ENCODE measurements at regions not wholly inside any gene's neighbourhood (a gene's known extent, or its start where the extent isn't known, plus 50 kb on each side); places are given as distances from the start of the nearest gene placed in this dataset.

DNA sequence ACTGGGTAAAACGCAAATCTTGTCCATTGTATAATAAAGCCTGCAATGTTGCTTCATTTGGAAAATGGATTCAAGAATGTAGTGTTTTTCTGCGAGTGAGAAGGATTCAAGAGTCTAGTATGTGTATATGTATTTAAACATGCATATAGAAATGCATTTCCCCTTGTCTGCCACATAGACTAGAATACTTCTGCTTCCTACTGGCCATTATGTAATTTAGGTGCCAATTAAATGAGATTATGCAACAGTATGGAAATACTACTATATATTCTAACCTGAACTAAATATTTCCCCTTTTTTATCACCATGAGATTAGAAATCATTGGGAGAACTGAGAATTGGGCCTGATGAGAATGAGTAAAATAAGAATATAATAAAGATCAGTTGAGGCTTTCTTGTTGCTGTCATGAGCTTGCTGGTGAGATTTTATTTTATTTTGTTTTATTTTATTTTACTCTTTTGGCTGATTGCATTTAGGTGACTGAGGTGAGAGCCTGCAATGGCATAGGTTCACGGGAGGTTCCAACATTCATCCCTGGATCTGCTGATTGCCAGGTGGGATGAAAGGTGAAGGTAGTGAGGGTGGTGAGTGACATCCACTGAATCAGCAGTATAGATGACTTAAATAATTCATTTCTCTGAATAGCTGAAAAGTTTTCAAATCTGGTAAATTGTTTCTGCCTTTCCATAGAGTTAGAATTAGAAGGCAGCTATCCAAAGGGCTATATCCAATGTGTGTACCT is 95.6 kb upstream of the SLC4A4 start:
- H3K36me3 ChIP-seq (ENCODE audit: control insufficient read depth in 2 of 2, insufficient read depth in 2 of 2, low read length in 1 of 2) = no peaks in the 10 kb centered on the region
- H3K9me3 ChIP-seq (ENCODE audit: control insufficient read depth in 2 of 2, insufficient read depth in 1 of 2, low read depth in 1 of 2, low read length in 1 of 2) = no peaks in the 10 kb centered on the region
- no peaks in the 10 kb centered on the region for H3K27me3 ChIP-seq (ENCODE audit: control insufficient read depth in 1 of 2, insufficient read depth in 2 of 2, low read length in 2 of 2)
- H3K4me3 ChIP-seq (ENCODE audit: low read depth in 1 of 2, low read length in 2 of 2) = no peak overlapping the region
- no peaks in the 10 kb centered on the region for H3K4me1 ChIP-seq (ENCODE audit: control insufficient read depth in 2 of 2, insufficient read depth in 2 of 2, low read length in 1 of 2)
- no peak overlapping the region for H3K27ac ChIP-seq (ENCODE audit: low read depth in 2 of 2, low read length in 1 of 2)
- WGBS, 2 donors = 94 to 95% methylated on average over 3 of the region's 3 CpGs

DNA sequence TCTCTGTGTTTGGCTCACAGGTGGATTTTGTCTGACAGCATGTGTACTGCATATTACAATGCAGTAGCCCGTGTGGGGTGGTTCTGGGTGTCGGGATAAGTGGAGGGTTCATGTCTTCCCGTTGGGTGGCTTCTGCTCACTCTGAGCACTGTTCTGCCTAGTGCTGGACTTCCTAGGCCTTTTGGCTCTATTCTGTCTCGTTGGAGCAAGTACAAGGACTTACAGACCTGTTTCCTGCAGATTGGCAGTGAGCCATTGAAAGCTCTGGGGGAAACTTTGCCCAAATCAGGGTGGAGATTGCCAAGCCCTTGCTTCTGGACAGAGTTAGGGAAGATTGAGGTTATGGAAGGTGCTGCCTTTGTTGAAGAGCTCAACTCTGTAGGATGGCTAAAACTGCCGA is 91.1 kb upstream of the SLC4A4 start:
- no peak overlapping the region for H3K27ac ChIP-seq (ENCODE audit: low read depth in 2 of 2, low read length in 1 of 2)
- no peaks in the 10 kb centered on the region for H3K9me3 ChIP-seq (ENCODE audit: control insufficient read depth in 2 of 2, insufficient read depth in 1 of 2, low read depth in 1 of 2, low read length in 1 of 2)
- H3K4me3 ChIP-seq (ENCODE audit: low read depth in 1 of 2, low read length in 2 of 2) = no peak overlapping the region
- 83% methylated on average over 5 of the region's 5 CpGs for WGBS, 2 donors
- no peaks in the 10 kb centered on the region for H3K36me3 ChIP-seq (ENCODE audit: control insufficient read depth in 2 of 2, insufficient read depth in 2 of 2, low read length in 1 of 2)
- no peaks in the 10 kb centered on the region for H3K4me1 ChIP-seq (ENCODE audit: control insufficient read depth in 2 of 2, insufficient read depth in 2 of 2, low read length in 1 of 2)
- H3K27me3 ChIP-seq (ENCODE audit: control insufficient read depth in 1 of 2, insufficient read depth in 2 of 2, low read length in 2 of 2) = no peaks in the 10 kb centered on the region

DNA sequence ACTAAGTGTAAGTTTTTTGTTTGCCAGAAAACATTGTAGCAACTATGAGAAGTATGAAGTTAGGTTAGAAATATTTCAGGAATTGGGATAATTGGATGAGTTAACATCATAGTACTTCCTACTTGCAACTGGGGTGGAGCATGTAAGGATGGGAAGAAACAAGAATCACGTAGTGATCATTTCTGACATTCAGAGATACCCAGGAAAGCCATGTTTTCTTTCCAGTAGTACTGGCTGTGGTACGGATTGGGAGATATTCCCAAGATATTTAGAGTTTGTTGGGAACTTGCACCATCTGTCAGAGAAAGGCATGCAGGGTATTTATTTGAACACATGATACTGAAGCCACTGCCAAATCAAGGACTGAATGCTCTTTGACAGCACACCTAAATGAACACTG is 87.6 kb upstream of the SLC4A4 start:
- Histone ChIP-seq H3K4me1 (ENCODE audit: control insufficient read depth in 2 of 2, insufficient read depth in 2 of 2, low read length in 1 of 2) (no peaks in the 10 kb centered on the region), H3K9me3 (ENCODE audit: control insufficient read depth in 2 of 2, insufficient read depth in 1 of 2, low read depth in 1 of 2, low read length in 1 of 2) (peaks cover 0 to 2% of the 10 kb centered on the region in 2 donors), H3K4me3 (ENCODE audit: low read depth in 1 of 2, low read length in 2 of 2) (no peak overlapping the region), H3K27me3 (ENCODE audit: control insufficient read depth in 1 of 2, insufficient read depth in 2 of 2, low read length in 2 of 2) (no peaks in the 10 kb centered on the region), H3K36me3 (ENCODE audit: control insufficient read depth in 2 of 2, insufficient read depth in 2 of 2, low read length in 1 of 2) (no peaks in the 10 kb centered on the region), H3K27ac (ENCODE audit: low read depth in 2 of 2, low read length in 1 of 2) (no peak overlapping the region)
- 65 to 75% methylated on average over 2 of the region's 2 CpGs for WGBS, 2 donors

DNA sequence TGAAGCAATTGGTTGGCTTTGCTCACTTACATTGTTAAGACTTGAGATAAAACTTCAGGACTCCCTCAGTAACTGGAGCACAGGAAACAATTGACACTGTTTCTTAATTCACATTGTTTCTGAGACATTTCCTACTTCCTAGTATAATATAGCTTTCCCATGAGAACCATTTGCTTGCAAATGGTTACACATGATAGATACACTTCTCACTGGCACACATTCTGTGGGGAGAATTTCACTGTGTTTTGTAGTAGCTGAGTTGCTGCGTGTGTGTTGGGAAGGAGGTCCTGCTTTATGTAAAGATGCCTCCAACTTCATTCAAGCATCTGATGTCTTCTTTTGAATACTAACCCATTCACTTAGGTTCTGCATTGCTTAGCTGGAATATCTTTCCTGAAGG is 85.3 kb upstream of the SLC4A4 start:
- peaks cover 0 to 2% of the 10 kb centered on the region in 2 donors for H3K9me3 ChIP-seq (ENCODE audit: control insufficient read depth in 2 of 2, insufficient read depth in 1 of 2, low read depth in 1 of 2, low read length in 1 of 2)
- no peaks in the 10 kb centered on the region for H3K27me3 ChIP-seq (ENCODE audit: control insufficient read depth in 1 of 2, insufficient read depth in 2 of 2, low read length in 2 of 2)
- no peak overlapping the region for H3K4me3 ChIP-seq (ENCODE audit: low read depth in 1 of 2, low read length in 2 of 2)
- H3K36me3 ChIP-seq (ENCODE audit: control insufficient read depth in 2 of 2, insufficient read depth in 2 of 2, low read length in 1 of 2) = no peaks in the 10 kb centered on the region
- WGBS, 2 donors = 43 to 64% methylated on average over 1 of the region's 1 CpG
- H3K4me1 ChIP-seq (ENCODE audit: control insufficient read depth in 2 of 2, insufficient read depth in 2 of 2, low read length in 1 of 2) = no peaks in the 10 kb centered on the region
- no peak overlapping the region for H3K27ac ChIP-seq (ENCODE audit: low read depth in 2 of 2, low read length in 1 of 2)

DNA sequence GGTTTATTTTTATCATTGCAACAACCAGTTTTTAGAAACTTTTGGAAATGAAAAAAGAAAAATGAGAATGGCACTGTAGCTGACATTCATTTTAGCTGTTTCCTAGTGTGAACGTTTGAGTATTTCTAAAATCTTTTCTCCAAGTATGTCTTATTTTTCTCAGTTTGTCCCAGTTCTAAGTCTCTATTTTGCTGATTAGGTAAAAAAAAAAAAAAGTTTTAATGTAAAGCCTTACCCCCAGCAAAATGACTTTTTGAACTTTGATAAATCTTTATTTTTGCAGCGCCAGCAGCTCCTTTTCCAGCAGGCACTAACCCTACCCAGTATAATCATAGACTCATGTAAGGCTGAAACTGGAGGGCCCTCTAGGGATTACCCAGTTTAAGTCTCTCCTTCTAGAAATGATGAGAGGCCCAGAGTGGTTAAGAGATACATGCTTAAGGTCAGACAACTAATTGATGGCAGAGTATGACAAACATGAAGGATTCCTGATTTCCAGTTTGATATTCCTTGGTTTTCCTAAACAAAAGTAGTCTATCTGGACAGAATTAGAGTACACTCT is 84.3 kb upstream of the SLC4A4 start:
- peaks cover 0 to under 1% of the 10 kb centered on the region in 2 donors for H3K4me1 ChIP-seq (ENCODE audit: control insufficient read depth in 2 of 2, insufficient read depth in 2 of 2, low read length in 1 of 2)
- WGBS, 2 donors = 68 to 73% methylated on average over 2 of the region's 2 CpGs
- H3K4me3 ChIP-seq (ENCODE audit: low read depth in 1 of 2, low read length in 2 of 2) = no peak overlapping the region
- no peaks in the 10 kb centered on the region for H3K36me3 ChIP-seq (ENCODE audit: control insufficient read depth in 2 of 2, insufficient read depth in 2 of 2, low read length in 1 of 2)
- H3K27ac ChIP-seq (ENCODE audit: low read depth in 2 of 2, low read length in 1 of 2) = no peak overlapping the region
- peaks cover 0 to 2% of the 10 kb centered on the region in 2 donors for H3K9me3 ChIP-seq (ENCODE audit: control insufficient read depth in 2 of 2, insufficient read depth in 1 of 2, low read depth in 1 of 2, low read length in 1 of 2)
- H3K27me3 ChIP-seq (ENCODE audit: control insufficient read depth in 1 of 2, insufficient read depth in 2 of 2, low read length in 2 of 2) = no peaks in the 10 kb centered on the region

DNA sequence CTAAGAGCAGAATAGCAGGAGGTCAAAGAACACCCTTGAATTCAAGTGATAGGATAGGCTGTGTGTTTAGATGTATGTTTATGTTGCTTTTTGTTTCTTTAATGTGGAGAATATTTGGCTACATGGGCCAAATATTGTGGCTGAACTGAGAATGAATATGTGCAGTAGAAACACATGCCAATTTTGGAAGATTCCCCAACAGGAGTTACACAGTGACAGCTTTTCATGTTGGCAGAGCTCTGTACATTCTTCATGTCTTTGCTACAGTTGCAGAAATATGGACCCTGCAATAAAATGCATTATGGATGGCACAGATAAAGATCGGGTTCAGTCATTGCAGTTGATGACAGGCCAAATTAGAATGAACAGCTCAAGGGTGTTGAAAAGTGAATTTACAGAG is 82.8 kb upstream of the SLC4A4 start:
- H3K27me3 ChIP-seq (ENCODE audit: control insufficient read depth in 1 of 2, insufficient read depth in 2 of 2, low read length in 2 of 2) = no peaks in the 10 kb centered on the region
- H3K27ac ChIP-seq (ENCODE audit: low read depth in 2 of 2, low read length in 1 of 2) = no peak overlapping the region
- WGBS, 2 donors = 91 to 98% methylated on average over 1 of the region's 1 CpG
- peaks cover 0 to 2% of the 10 kb centered on the region in 2 donors for H3K4me1 ChIP-seq (ENCODE audit: control insufficient read depth in 2 of 2, insufficient read depth in 2 of 2, low read length in 1 of 2)
- no peaks in the 10 kb centered on the region for H3K36me3 ChIP-seq (ENCODE audit: control insufficient read depth in 2 of 2, insufficient read depth in 2 of 2, low read length in 1 of 2)
- H3K9me3 ChIP-seq (ENCODE audit: control insufficient read depth in 2 of 2, insufficient read depth in 1 of 2, low read depth in 1 of 2, low read length in 1 of 2) = peaks cover 0 to 2% of the 10 kb centered on the region in 2 donors
- no peak overlapping the region for H3K4me3 ChIP-seq (ENCODE audit: low read depth in 1 of 2, low read length in 2 of 2)

DNA sequence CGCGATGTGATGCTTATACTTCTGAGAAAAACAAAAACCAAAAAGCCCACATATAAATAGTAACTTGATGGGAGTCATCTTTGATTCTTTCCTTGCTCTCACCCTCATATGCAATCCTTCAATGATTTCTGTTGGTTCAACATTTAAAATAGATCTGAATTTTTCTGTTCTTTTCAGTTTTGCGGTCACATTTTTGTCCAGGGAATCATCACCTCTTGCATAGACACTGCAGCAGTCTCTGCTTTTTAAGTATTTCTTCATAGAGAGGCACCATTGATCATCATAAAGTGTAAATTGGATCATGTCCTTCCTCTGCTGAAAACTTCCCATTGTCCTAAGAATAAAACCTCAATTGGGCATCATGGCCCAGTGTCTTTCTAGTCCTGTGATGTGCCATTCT is 81.1 kb upstream of the SLC4A4 start:
- Histone ChIP-seq H3K4me1 (ENCODE audit: control insufficient read depth in 2 of 2, insufficient read depth in 2 of 2, low read length in 1 of 2) (peaks cover 0 to 2% of the 10 kb centered on the region in 2 donors), H3K9me3 (ENCODE audit: control insufficient read depth in 2 of 2, insufficient read depth in 1 of 2, low read depth in 1 of 2, low read length in 1 of 2) (peaks cover 0 to 2% of the 10 kb centered on the region in 2 donors), H3K27me3 (ENCODE audit: control insufficient read depth in 1 of 2, insufficient read depth in 2 of 2, low read length in 2 of 2) (no peaks in the 10 kb centered on the region), H3K36me3 (ENCODE audit: control insufficient read depth in 2 of 2, insufficient read depth in 2 of 2, low read length in 1 of 2) (no peaks in the 10 kb centered on the region), H3K4me3 (ENCODE audit: low read depth in 1 of 2, low read length in 2 of 2) (no peak overlapping the region), H3K27ac (ENCODE audit: low read depth in 2 of 2, low read length in 1 of 2) (no peak overlapping the region)
- WGBS, 2 donors = 62 to 65% methylated on average over 3 of the region's 3 CpGs

DNA sequence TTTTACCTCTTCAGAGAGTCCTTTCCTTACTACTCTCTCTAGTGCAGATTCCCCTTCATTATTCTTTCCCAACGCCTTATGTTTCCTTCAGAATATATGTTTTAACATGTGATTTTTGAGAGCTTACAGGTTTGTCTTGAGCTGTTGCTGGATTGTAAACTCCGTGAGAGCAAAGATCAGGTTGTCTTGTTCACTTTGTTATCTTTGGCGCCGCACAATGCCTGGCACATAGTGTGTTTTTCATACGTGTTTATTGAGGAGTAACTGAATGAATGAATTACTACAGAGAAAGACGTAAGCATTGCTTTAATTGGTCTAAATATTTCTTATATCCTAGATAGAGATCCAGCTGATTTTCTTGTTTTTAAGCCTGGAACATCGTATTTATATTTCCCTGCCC is 80.5 kb upstream of the SLC4A4 start:
- H3K36me3 ChIP-seq (ENCODE audit: control insufficient read depth in 2 of 2, insufficient read depth in 2 of 2, low read length in 1 of 2) = no peaks in the 10 kb centered on the region
- WGBS, 2 donors = 78 to 88% methylated on average over 7 of the region's 7 CpGs
- H3K4me1 ChIP-seq (ENCODE audit: control insufficient read depth in 2 of 2, insufficient read depth in 2 of 2, low read length in 1 of 2) = peaks cover 0 to 2% of the 10 kb centered on the region in 2 donors
- H3K4me3 ChIP-seq (ENCODE audit: low read depth in 1 of 2, low read length in 2 of 2) = no peak overlapping the region
- no peaks in the 10 kb centered on the region for H3K9me3 ChIP-seq (ENCODE audit: control insufficient read depth in 2 of 2, insufficient read depth in 1 of 2, low read depth in 1 of 2, low read length in 1 of 2)
- no peak overlapping the region for H3K27ac ChIP-seq (ENCODE audit: low read depth in 2 of 2, low read length in 1 of 2)
- H3K27me3 ChIP-seq (ENCODE audit: control insufficient read depth in 1 of 2, insufficient read depth in 2 of 2, low read length in 2 of 2) = no peaks in the 10 kb centered on the region

DNA sequence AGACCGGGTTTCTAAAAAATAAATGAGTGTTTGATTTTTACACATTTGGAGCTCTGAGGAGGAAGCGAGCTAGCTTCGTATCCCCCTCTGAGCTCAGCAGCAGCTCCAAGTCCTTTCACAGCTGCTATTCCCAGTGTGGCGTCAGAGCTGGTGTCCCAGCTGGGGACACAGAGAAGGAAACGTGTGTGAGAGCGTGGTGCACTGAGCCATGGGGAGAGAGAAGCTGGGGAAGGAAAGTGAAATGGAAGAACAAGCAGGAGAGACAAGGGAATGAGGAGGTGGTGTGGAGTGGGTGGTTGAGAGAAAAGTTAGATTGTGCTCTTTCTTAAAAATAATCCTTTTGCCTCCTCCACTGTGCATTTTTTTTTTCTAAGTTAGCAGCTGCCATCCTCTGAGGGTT is 79.5 kb upstream of the SLC4A4 start:
- peak overlapping the region in 1 of 2 donors; percentile 28 for H3K27ac ChIP-seq (ENCODE audit: low read depth in 2 of 2, low read length in 1 of 2)

DNA sequence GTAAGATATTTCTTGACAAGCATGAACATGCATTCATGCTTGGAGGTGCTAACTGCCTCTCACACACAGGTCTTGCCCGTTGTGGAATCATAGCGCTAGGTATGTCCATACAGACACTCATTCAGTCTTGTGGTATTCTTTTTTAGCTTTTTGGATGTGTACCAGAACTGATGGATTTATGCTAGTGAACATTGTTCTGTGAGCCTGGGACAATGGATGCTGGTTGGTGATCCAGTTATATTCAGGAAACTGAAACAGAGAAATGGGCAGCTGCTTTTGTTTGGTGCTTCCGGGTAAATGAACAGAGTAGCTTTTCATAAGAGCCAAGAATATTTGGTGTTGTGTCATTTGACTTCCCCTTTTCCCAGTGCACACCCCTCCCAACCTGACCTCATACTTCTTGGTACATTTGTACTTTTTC is 78.9 kb upstream of the SLC4A4 start:
- Histone ChIP-seq H3K4me3 (ENCODE audit: low read depth in 1 of 2, low read length in 2 of 2) (no peak overlapping the region), H3K9me3 (ENCODE audit: control insufficient read depth in 2 of 2, insufficient read depth in 1 of 2, low read depth in 1 of 2, low read length in 1 of 2) (no peaks in the 10 kb centered on the region), H3K4me1 (ENCODE audit: control insufficient read depth in 2 of 2, insufficient read depth in 2 of 2, low read length in 1 of 2) (peaks cover 0 to 2% of the 10 kb centered on the region in 2 donors), H3K36me3 (ENCODE audit: control insufficient read depth in 2 of 2, insufficient read depth in 2 of 2, low read length in 1 of 2) (no peaks in the 10 kb centered on the region), H3K27ac (ENCODE audit: low read depth in 2 of 2, low read length in 1 of 2) (peak overlapping the region in 1 of 2 donors; percentile 1), H3K27me3 (ENCODE audit: control insufficient read depth in 1 of 2, insufficient read depth in 2 of 2, low read length in 2 of 2) (no peaks in the 10 kb centered on the region)
- WGBS, 2 donors = 41 to 43% methylated on average over 3 of the region's 3 CpGs

More for the DNA sequence above, 79.5 kb upstream of the SLC4A4 start:
- Histone ChIP-seq H3K9me3 (ENCODE audit: control insufficient read depth in 2 of 2, insufficient read depth in 1 of 2, low read depth in 1 of 2, low read length in 1 of 2) (no peaks in the 10 kb centered on the region), H3K4me3 (ENCODE audit: low read depth in 1 of 2, low read length in 2 of 2) (no peak overlapping the region), H3K36me3 (ENCODE audit: control insufficient read depth in 2 of 2, insufficient read depth in 2 of 2, low read length in 1 of 2) (no peaks in the 10 kb centered on the region), H3K4me1 (ENCODE audit: control insufficient read depth in 2 of 2, insufficient read depth in 2 of 2, low read length in 1 of 2) (peaks cover 0 to 2% of the 10 kb centered on the region in 2 donors), H3K27me3 (ENCODE audit: control insufficient read depth in 1 of 2, insufficient read depth in 2 of 2, low read length in 2 of 2) (no peaks in the 10 kb centered on the region)
- WGBS, 2 donors = 81 to 82% methylated on average over 6 of the region's 6 CpGs
